Activated CD4-positive, alpha-beta T cell treated with anti-CD3 and anti-CD28 coated beads, Interleukin-10, Interleukin-2, amounts not matched to agents 100 ng/mL and 50 ng/mL, durations not matched to agents 16 hours and 8 hours (primary cell): ENCODE measurements at regions not wholly inside any gene's neighbourhood (a gene's known extent, or its start where the extent isn't known, plus 50 kb on each side); places are given as distances from the start of the nearest gene placed in this dataset.

Experiments
- DNase-seq: peaks from one replicate; pipeline ENCODE4 v3.0.0-alpha.2; 2020

DNA sequence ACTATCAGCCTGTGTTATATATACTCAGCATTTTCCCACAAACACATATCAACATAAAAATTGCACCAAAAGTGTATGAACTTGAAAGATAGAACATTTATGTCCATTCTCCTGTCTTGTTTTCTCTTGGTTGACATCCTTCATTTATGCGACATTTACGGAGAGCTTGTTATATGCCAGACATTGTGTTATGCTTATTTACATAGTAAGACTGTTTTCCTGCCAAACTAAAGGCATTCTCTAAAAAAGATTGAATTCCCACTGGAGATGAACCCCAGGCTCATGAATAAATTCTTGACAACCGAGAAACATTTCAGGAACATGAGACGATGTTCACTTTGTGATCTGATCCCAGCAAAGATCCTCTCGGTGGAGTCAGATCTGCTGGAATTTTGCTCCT is 131.0 kb downstream of the RAP2A start:
- DNase-seq, result no peak

GRCh38 chr13:97565906-97566305 is 131.9 kb downstream of the RAP2A start:
- no peak for DNase-seq

DNA sequence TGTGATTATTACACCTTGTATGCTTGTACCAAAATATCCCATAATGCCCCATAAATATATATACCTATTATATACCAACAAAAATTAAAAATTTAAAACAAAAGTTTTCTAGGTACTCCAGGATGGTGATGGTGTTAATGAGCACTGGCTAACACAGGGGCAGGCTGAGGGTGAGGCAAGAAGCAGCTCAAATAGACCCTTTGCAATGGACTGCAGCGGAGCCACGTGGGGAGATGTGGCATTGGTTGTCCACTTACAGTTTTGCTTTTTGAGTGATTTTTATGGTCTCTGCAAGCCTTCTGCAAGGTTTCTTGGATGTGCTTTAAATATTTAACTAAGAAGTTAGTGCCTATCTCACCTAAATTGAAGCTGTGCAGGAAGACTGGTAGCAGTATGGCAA is 132.9 kb downstream of the RAP2A start:
- DNase-seq, result no peak

- DNase-seq, result peak; percentile 6
Observed at GRCh38 chr13:97567510-97568243, 133.7 kb downstream of the RAP2A start.

DNA sequence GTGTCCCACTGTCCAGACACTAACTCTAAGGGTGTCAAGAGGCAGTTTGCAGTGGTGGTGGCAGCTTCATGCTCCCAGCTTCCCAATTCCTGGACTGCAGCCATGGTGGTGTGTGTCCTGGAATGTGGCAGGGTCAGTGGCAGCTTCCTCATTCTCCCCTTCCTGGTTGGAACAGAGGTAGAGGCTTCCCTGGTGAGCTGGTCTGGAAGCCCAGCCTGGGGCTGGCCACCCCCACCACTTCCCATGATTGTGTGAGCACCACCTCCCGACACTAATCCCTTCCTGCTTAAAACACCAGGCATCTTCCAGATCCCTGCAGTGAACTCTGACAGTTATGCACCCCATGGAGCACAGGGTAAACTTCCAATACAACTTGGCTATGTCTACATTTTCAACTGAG is 134.9 kb downstream of the RAP2A start:
- no peak for DNase-seq

- DNase-seq, result no peak
Observed at GRCh38 chr13:97569841-97570240, 135.9 kb downstream of the RAP2A start.

DNA sequence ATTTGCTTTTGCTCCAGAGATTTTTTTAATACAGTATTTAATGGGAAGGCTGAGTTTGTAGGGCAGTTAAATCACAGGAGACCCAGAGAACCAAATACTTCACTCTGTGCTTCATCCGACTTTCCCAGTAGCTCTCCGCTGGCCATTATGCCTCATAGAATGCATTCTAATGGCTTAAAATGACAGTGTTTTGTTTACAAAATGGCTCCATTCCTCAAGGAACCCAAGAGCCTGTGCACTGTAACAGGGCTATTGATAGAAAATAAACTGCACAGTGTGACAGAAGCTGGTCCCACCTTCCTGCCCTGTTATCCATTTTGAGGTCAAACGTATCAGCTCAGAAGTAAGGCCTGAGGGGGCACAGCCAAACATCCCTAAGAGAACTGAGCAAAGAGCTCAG is 136.5 kb downstream of the RAP2A start:
- no peak for DNase-seq

GRCh38 chr13:97573011-97573410 is 139.0 kb downstream of the RAP2A start:
- no peak for DNase-seq

GRCh38 chr13:97574926-97575325 is 141.0 kb downstream of the RAP2A start:
- peak; percentile 10 for DNase-seq

DNA sequence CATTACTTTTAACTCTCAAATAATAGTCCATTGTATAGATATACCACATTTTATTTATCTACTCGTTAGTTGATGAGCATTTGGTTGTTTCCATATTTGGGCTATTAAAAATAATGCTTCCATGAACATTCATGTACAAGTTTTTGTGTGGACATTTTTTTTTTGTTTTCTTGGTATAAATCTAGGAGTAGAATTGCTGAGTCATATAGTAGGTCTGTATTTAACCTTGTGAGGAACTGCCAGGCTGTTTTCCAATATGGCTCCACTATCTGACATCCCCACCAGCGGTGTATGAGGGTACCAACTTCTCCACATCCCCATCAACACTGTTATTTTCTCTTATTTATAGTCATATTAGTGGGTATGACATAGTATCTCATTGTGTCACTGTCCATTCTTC is 143.1 kb downstream of the RAP2A start:
- DNase-seq, result no peak

GRCh38 chr13:97582170-97582569 is 148.2 kb downstream of the RAP2A start:
- DNase-seq, result no peak

GRCh38 chr13:97583907-97584497 is 150.0 kb downstream of the RAP2A start:
- no peak for DNase-seq

GRCh38 chr13:97586941-97587340 is 153.0 kb downstream of the RAP2A start:
- DNase-seq, result no peak

DNA sequence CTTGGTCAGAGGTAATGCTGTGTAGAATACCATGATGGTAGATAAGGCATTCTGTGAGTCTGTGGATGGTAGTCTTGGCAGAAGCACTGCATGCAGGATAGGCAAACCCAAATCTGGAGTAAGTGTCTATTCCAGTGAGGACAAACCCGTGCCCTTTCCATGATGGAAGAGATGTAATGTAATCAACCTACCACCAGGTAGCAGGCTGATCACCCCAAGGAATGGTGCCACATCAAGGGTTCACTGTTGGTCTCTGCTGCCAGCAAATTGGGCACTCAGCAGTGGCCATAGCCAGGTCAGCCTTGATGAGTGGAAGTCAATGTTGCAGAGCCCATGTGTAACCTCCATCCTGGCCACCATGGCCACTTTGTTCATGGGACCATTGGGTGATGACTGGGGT is 155.0 kb downstream of the RAP2A start:
- DNase-seq, result no peak

- no peak for DNase-seq
Observed at GRCh38 chr13:97600458-97601075, 166.6 kb downstream of the RAP2A start.

GRCh38 chr13:97615266-97615665 is 181.3 kb downstream of the RAP2A start:
- no peak for DNase-seq

GRCh38 chr13:97616385-97616784 is 182.4 kb downstream of the RAP2A start:
- DNase-seq, result no peak

DNA sequence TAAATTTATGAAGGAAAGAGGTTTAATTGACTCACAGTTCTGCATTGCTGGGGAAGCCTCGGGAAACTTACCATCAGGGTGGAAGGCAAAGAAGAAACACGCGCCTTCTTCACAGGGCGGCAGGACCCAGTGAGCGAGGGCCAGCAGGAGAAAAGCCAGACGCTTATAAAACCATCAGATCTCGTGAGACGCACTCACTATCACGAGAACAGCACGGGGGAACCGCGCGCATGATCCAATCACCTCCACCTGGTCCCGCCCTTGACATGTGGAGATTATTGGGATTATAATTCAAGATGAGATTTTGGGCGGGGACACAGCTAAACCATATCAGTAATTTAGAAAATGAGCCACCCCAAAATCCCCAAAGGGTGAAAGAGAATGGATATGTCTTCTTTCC is 187.1 kb downstream of the RAP2A start:
- no peak for DNase-seq

DNA sequence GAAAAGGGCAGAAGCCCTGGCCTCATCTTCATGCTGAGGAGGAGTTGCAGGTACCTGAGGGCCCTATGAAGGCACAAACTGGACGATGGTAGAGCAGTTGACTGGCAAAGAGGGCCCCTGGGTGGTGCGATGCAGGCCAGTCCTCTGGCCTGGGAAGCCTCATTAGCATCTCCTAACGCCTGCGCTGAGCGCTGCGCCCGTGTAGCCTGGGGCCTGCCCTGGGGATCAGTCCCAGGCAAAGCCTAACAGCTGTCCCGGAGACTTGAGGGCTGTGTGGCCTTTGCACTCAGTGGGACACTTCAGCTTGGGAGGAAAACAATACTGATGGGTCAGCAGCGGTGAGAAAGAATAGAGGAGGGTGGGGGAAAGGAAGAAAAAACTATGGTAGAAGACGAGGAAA is 187.7 kb downstream of the RAP2A start:
- DNase-seq, result no peak

GRCh38 chr13:97627566-97627965 is 193.6 kb downstream of the RAP2A start:
- no peak for DNase-seq

DNA sequence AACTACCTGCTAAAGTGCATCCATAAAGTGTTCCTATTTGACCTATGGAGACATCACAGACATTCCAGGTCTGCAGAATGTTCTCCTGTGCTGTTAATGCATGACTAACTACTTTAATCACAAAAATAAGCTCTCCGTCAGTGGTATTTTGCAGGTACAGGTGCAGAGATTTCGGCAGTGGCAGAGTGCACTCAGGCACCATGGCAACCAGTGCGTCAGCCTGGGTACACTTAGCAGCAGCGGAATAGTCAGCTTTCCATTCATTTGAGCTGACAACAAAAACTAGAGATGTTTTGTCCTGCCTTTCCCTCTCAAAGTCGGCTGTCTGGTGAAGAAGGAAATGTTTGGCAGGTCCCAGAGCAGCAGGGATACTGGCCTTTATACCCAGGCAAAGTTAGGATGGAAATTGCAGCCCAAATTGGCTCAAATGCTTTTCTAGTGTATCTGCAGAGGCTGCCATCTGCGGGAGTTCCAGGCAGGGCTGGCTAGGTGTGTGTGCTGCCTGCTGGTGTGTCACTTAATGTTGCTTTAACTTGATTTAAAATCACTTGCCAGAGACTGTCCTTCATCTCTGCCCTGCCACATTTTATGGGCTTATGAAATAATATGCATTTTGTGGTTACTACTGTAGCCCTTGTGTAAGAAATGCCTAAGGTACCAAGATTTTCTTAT is 195.8 kb downstream of the RAP2A start:
- no peak for DNase-seq

GRCh38 chr13:97630725-97631124 is 196.8 kb downstream of the RAP2A start:
- DNase-seq, result no peak

GRCh38 chr13:97631158-97631557 is 197.2 kb downstream of the RAP2A start:
- no peak for DNase-seq

- no peak for DNase-seq
Observed at GRCh38 chr13:97639236-97639635, 205.3 kb downstream of the RAP2A start.
